KOPT-K1 (cell line): ENCODE measurements at regions not wholly inside any gene's neighbourhood (a gene's known extent, or its start where the extent isn't known, plus 50 kb on each side); places are given as distances from the start of the nearest gene placed in this dataset.

Experiments used
- H3K27ac ChIP-seq: fragments of 200-600 bp; sonication (generic); 2 replicates; pipeline ENCODE4 v1.5.1; 2016; ENCODE audit warnings: antibody characterized with exemption, mild to moderate bottlenecking, low read depth, low read length; ENCODE audit not compliant: poor library complexity, severe bottlenecking
- H3K36me3 ChIP-seq: fragments of 200-600 bp; sonication (generic); 2 replicates; pipeline ENCODE4 v1.5.1; 2017; ENCODE audit warnings: antibody characterized with exemption, mild to moderate bottlenecking, low read length, moderate library complexity; ENCODE audit not compliant: insufficient read depth
- H3K9me3 ChIP-seq: fragments of 200-600 bp; sonication (generic); 2 replicates; pipeline ENCODE4 v1.5.1; 2017; ENCODE audit warnings: antibody characterized with exemption, low read length, mild to moderate bottlenecking; ENCODE audit not compliant: insufficient read depth, poor library complexity, severe bottlenecking

- H3K27ac ChIP-seq, result no peak overlapping the region
- no peaks in the 10 kb centered on the region for H3K9me3 ChIP-seq
- no peaks in the 10 kb centered on the region for H3K36me3 ChIP-seq
Measured at GRCh38 chr4:181968371-181968770, 274.8 kb upstream of the TENM3 start.

- no peaks in the 10 kb centered on the region for H3K9me3 ChIP-seq
- H3K36me3 ChIP-seq, result no peaks in the 10 kb centered on the region
- H3K27ac ChIP-seq, result no peak overlapping the region
Measured at GRCh38 chr4:181969151-181969550, 274.1 kb upstream of the TENM3 start.

DNA sequence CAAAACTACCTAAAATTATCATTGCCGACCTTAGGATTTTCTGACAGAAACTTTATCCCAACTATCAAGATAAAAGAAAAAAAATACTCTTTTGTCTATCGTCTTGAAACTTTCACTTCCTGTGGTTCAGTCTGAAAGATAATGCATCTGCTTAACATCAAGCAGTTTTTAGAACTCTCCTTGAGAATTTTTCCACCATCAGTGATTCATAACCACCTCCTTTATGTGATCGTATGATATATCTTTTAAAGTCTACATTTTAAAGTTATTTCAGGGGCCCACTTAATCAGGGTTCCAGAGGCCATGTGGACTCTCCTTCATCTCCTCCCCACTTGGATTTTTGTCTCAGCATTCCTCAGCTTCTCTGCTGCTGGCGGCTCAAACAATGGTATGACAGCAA lies 272.8 kb upstream of the TENM3 start:
- Histone ChIP-seq H3K9me3 (no peaks in the 10 kb centered on the region), H3K27ac (no peak overlapping the region), H3K36me3 (no peaks in the 10 kb centered on the region)

DNA sequence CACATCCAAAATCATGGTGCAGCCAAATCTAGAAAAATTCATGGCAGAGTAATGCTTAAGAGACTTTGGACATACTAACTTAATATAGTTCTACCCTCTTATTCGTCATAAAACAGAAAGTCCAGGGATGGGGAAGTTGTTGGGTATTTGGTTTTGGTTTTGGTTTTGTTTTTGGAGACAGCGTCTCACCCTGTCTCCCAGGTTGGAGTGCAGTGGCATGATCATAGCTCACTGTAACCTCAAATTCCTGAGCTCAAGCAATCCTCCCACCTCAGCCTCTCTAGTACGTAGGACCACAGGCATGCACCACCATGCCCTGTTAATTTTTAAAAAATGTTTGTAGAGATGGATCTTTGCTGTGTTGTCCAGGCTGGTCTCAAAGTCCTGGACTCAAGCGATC lies 271.8 kb upstream of the TENM3 start:
- Histone ChIP-seq H3K27ac (no peak overlapping the region), H3K36me3 (no peaks in the 10 kb centered on the region), H3K9me3 (no peaks in the 10 kb centered on the region)

DNA sequence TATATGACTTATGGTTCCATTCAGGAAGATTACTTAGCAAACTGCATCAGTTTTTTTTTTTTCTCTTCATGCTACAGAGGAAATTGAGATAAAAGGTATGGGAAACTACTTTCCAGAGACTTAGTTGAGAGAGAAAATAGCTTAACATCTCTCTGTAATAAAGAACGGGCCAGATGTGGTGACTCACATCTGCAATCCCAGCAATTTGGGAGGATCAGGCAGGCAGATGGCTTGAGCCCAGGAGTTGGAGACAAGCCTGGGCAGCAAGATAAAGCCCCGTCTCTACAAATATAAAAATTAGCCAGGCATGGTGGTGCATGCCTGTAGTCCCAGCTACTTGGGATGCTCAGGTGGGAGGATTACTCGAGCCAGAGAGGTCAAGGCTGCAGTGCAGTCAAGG lies 271.2 kb upstream of the TENM3 start:
- Histone ChIP-seq H3K36me3 (no peaks in the 10 kb centered on the region), H3K9me3 (no peaks in the 10 kb centered on the region), H3K27ac (no peak overlapping the region)

- H3K9me3 ChIP-seq, result no peaks in the 10 kb centered on the region
- no peak overlapping the region for H3K27ac ChIP-seq
- H3K36me3 ChIP-seq, result no peaks in the 10 kb centered on the region
Measured at GRCh38 chr4:181976764-181977163, 266.4 kb upstream of the TENM3 start.

GRCh38 chr4:181982437-181982836 lies 260.8 kb upstream of the TENM3 start:
- Histone ChIP-seq H3K9me3 (no peaks in the 10 kb centered on the region), H3K27ac (no peak overlapping the region), H3K36me3 (no peaks in the 10 kb centered on the region)

- H3K27ac ChIP-seq, result no peak overlapping the region
- H3K36me3 ChIP-seq, result no peaks in the 10 kb centered on the region
- no peaks in the 10 kb centered on the region for H3K9me3 ChIP-seq
Measured at GRCh38 chr4:181982856-181983255, 260.3 kb upstream of the TENM3 start.

- H3K9me3 ChIP-seq, result no peaks in the 10 kb centered on the region
- no peak overlapping the region for H3K27ac ChIP-seq
- no peaks in the 10 kb centered on the region for H3K36me3 ChIP-seq
Measured at GRCh38 chr4:181987392-181987791, 255.8 kb upstream of the TENM3 start.

- Histone ChIP-seq H3K9me3 (no peaks in the 10 kb centered on the region), H3K36me3 (no peaks in the 10 kb centered on the region)
Measured at GRCh38 chr4:181989071-181989470, 254.1 kb upstream of the TENM3 start.

DNA sequence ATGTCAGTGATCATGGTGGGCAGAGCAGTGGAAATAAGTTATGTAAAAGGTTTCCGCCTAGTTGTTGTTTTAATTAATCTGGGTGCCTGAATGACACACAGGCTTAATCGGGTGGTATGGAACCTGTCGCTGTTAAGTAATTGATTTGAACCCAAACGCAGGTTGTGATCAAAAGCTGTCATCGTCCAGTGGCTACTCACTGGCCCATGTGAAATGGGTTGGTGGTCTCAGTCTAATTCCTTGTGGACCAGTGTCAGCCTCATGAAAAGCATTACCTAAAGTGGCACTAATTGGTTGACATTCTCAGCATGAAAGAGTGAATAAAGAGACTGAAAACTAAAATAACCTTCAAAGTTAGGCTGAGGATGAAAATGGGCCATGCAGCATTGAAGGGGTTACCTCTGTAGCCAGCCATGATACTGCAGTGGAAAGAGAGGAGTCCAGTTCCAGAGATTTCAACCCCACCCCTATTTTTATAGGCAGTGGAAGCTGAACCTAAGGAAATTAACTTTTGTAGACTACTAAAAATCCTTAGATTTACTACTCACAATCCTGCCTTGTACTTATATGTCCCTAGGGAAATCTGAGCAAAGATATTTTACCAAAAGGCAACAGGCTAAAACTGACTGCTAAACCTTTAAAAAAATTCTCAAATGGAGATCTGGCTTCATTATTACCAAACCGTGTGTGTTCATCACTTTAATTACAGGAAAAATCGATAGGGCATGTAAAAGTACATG lies 251.7 kb upstream of the TENM3 start:
- Histone ChIP-seq H3K36me3 (no peaks in the 10 kb centered on the region), H3K9me3 (no peaks in the 10 kb centered on the region), H3K27ac (no peak overlapping the region)

More at GRCh38 chr4:181989071-181989470, 254.1 kb upstream of the TENM3 start:
- no peak overlapping the region for H3K27ac ChIP-seq

DNA sequence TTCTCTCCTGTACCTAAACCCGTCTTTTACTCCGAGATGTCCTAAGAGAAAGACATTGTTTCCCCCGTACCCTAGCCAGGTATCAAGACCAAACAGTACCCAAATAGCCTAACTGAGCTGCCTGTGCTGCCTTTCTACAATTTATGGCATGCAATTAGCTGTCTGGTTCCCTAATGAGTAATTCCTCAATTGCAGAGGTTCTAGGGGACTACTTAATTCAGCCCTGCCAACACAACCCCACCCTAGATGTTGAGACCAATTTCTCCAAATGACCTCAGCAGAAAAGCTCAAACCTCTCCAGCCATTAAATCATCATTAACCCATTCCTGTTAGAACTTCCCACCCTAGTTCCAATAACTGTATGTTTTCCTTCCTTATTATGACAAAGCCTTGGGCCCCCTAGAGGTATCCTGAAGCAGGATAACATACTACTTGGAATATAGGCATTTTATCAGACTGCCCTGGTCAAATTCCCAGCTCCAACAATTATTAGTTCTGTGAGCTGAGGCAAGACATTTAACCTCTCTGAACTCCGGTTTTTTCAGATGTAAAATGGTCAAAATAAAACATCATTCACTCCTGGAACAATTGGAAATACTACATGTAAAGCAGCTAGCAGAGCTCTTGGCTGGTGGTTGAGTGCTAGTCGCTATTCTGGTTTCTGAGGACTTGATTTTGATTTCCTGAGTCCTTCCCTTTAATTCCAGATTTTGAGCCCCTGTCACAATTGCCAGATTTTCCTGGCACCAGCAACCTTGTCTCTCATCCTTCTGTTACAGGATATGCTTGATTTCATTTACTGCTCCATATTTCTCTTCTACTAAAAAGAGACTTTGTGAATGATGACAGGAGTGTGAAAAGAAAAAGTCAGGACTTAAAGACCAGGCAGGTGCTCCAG lies 244.6 kb upstream of the TENM3 start:
- Histone ChIP-seq H3K27ac (no peak overlapping the region), H3K9me3 (no peaks in the 10 kb centered on the region), H3K36me3 (no peaks in the 10 kb centered on the region)

- H3K27ac ChIP-seq, result no peak overlapping the region
- H3K9me3 ChIP-seq, result no peaks in the 10 kb centered on the region
- no peaks in the 10 kb centered on the region for H3K36me3 ChIP-seq
Measured at GRCh38 chr4:182000077-182000476, 243.1 kb upstream of the TENM3 start.

DNA sequence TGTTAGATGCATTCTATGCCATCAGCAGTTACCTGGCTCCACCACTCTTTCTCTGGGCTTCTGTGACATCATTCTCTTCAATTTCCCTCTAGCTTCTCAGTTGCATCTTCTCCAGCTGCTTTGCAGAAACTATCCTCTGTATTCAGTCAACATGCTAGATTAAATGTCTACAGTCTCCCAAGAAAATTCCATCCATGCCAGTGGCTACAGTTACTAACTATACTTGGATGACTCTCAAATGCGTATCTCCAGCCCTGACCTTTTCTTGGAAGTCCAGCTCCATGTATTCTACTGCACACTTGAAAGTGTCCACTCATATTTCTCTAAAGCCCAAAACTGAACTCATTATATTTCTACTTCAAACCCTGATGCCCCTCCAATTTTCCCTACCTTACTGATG lies 232.3 kb upstream of the TENM3 start:
- no peaks in the 10 kb centered on the region for H3K36me3 ChIP-seq
- H3K9me3 ChIP-seq, result no peaks in the 10 kb centered on the region
- no peak overlapping the region for H3K27ac ChIP-seq

DNA sequence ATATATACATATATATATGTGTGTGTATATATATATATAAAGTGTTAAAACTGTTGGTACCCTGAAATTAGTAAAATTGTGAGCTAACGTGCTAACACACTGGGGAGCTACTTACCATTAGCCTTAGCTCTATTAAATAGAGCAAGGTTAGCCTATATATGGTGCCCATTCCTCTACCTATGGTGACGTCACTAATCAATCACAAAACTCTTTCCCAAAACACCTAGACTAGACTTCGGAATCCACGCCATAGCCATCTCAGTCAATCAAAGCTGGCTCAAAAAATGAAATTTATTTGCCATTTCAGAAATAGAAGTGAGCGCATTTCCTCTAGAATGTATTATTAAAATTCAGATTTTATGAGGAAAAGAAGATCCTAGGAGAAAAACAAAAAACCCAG lies 229.0 kb upstream of the TENM3 start:
- Histone ChIP-seq H3K36me3 (no peaks in the 10 kb centered on the region), H3K9me3 (no peaks in the 10 kb centered on the region), H3K27ac (no peak overlapping the region)

DNA sequence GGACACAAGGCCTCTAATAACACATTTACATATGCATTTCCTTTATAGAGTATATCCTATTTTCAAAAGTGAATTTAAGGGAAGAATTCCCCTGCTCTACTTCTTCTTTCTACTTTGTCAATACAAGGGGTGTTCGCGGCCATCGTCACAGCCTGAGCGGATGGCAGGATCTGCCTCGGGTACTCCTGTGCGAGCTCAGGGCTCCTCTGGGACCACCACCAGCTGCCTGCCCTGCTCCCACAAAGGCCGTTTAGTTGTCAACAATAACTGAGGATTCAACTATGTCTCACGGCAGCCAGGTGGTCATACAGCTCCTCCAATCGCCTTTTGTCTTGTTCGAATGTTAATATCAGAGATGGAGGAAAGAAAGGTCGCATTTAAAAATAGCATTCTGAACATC lies 228.2 kb upstream of the TENM3 start:
- H3K9me3 ChIP-seq, result no peaks in the 10 kb centered on the region
- no peaks in the 10 kb centered on the region for H3K36me3 ChIP-seq
- H3K27ac ChIP-seq, result no peak overlapping the region
